ENCODE measurements at regions not wholly inside any gene's neighbourhood (a gene's known extent, or its start where the extent isn't known, plus 50 kb on each side); places are given as distances from the start of the nearest gene placed in this dataset.
"Not testable (repeated sequence)": the region's sequence is repeated elsewhere in the genome, so short reads cannot be mapped to it uniquely, and the experiment has no call there.

DNA sequence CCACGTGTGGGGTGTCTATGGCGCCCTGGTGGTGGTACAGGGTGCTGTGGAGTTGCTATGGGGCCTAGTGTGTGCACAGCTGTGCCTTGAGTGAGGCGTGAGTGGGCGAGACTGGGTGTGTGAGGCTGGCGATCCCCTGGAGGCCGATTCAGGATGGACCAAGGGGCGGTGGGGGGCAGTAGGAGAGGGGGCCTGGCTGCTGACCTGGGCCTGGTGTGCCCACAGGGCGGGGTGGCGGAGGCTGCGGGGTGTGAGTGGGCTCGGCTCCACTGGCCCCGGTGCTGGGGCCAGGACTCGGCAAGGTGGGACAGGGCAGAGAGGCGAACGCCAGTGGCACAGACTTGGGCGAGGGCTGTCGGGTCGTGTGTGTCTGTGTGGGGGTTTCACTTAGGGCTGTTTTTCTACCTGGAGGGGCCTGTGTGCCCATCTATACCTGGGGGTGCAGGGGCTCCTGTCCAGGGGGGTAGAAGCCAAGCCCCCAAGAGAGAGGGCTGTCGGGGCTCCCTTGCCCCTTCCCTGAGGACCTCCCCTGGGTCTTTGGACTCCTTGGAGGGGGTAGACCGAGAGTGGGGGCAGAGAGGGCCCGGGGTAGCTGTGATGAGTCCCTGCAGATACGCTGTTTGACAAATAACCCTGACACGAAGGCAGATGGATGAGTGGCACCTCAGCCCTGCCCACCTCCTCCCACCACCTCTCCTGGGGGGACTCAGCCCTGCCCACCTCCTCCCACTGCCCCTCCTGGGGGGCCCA is 194.6 kb downstream of the TMEM121 start:
- H3K9me3 Mint-ChIP-seq; H3K4me3 Mint-ChIP-seq (ENCODE audit: low read depth); DNase-seq (ENCODE audit: low spot score); intact Hi-C loops (cut with micrococcal nuclease); H3K27me3 Mint-ChIP-seq (ENCODE audit: low read depth); H3K4me1 Mint-ChIP-seq (ENCODE audit: low read depth); H3K27ac Mint-ChIP-seq; H3K36me3 Mint-ChIP-seq (ENCODE audit: low read depth): not testable (repeated sequence)

GRCh38 chr14:105721602-105721970 is 195.2 kb downstream of the TMEM121 start:
- intact Hi-C loops (cut with micrococcal nuclease); DNase-seq (ENCODE audit: low spot score): not testable (repeated sequence)

GRCh38 chr14:105721996-105722709 is 195.8 kb downstream of the TMEM121 start:
- H3K9me3 Mint-ChIP-seq; H3K27me3 Mint-ChIP-seq (ENCODE audit: low read depth); DNase-seq (ENCODE audit: low spot score); H3K4me1 Mint-ChIP-seq (ENCODE audit: low read depth); intact Hi-C loops (cut with micrococcal nuclease); H3K27ac Mint-ChIP-seq; H3K4me3 Mint-ChIP-seq (ENCODE audit: low read depth); H3K36me3 Mint-ChIP-seq (ENCODE audit: low read depth): not testable (repeated sequence)

More at GRCh38 chr14:105721602-105721970, 195.2 kb downstream of the TMEM121 start:
- not testable (repeated sequence) for H3K36me3 Mint-ChIP-seq (ENCODE audit: low read depth); H3K27me3 Mint-ChIP-seq (ENCODE audit: low read depth); H3K4me1 Mint-ChIP-seq (ENCODE audit: low read depth); H3K4me3 Mint-ChIP-seq (ENCODE audit: low read depth); H3K27ac Mint-ChIP-seq; H3K9me3 Mint-ChIP-seq

DNA sequence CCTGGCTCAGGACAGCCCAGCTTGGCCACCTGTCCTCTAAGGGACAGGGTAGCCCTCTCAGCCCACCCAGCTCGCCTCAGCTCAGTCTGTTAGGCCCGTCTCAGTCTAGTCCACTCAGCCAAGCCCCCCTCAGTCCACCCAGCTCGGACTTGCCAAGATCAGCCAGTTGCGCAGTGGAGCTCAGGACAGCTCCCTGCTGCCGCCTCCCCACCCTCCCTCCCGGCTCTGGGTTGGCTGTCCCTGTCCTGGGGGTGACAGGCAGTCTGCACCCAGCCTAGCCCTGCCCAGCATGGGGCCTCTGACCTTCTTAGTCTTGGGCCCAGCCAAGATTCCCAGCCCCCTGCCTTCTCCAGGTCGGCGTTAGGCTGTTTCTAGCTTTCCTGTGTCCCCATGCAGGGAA is 196.9 kb downstream of the TMEM121 start:
- DNase-seq (ENCODE audit: low spot score); H3K4me3 Mint-ChIP-seq (ENCODE audit: low read depth); H3K27me3 Mint-ChIP-seq (ENCODE audit: low read depth); H3K27ac Mint-ChIP-seq; H3K9me3 Mint-ChIP-seq; intact Hi-C loops (cut with micrococcal nuclease); H3K36me3 Mint-ChIP-seq (ENCODE audit: low read depth); H3K4me1 Mint-ChIP-seq (ENCODE audit: low read depth): not testable (repeated sequence)

DNA sequence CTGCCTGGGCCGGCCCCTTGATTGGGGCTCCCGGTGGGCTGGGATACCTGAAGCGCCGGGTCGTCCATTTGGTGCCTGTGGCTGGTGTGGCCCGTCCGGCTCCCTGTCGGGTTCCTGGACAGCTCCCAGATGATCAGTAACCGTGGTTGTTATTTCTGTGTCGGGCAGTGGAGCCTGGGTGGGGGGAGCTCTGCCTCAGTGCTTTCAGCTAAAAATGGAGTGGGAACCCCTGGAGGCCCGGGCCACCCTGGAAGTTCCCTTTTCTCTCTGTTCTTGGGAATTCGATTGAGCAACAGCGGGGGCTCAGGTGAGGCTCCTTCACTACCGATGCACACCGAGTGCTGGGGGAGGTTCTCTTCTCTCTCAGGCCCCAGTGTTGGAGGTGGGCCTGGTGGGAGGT is 197.4 kb downstream of the TMEM121 start:
- H3K36me3 Mint-ChIP-seq (ENCODE audit: low read depth); intact Hi-C loops (cut with micrococcal nuclease); H3K27ac Mint-ChIP-seq; H3K27me3 Mint-ChIP-seq (ENCODE audit: low read depth); DNase-seq (ENCODE audit: low spot score); H3K4me1 Mint-ChIP-seq (ENCODE audit: low read depth); H3K9me3 Mint-ChIP-seq; H3K4me3 Mint-ChIP-seq (ENCODE audit: low read depth): not testable (repeated sequence)

DNA sequence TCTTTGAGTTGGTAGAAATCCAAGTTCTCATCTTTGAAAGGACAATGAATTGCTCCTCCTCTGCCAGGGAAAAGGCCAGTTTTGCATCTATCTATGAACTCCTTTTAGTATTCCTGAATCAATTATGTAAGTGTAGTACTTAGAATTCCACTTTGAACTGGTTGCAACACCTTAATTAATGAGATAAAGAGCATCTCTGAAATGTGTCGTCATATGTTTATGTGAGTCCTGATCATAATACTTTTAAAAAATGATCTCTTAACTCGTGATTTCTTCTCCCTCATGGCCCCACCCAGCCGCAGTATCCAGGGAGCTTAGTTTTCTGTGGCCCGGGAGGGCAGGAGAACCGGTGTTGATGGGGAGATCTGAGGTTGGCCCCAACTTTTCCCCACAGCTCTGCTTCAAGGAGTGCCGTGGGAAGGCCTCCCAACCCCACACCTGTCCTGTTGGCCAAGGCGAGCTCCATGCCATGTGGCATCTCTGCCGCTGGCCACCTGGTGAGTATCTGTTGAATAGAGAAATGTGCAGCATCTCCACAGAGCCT is 203.5 kb downstream of the TMEM121 start:
- intact Hi-C loops (cut with micrococcal nuclease); H3K36me3 Mint-ChIP-seq (ENCODE audit: low read depth); H3K4me3 Mint-ChIP-seq (ENCODE audit: low read depth); H3K9me3 Mint-ChIP-seq; DNase-seq (ENCODE audit: low spot score); H3K4me1 Mint-ChIP-seq (ENCODE audit: low read depth); H3K27me3 Mint-ChIP-seq (ENCODE audit: low read depth); H3K27ac Mint-ChIP-seq: not testable (repeated sequence)

DNA sequence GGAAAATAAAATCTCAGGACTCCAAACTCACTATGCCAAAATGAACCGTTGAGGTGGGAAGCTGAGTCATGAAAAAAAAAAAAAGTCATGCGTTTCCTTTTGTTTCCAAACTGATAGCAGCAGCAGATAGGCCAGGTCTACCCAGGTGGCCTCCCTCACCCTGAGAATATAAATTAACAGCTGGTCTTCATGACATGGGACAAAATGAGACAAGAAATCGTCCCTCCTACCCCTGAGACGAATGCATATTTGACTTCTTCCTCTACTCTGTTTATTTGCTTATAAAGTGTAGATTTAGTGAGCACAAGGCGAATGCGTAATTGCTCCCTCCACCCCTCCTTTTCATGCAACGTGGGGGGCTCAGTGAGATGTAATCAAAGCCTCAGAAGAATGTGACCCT is 204.3 kb downstream of the TMEM121 start:
- H3K4me1 Mint-ChIP-seq (ENCODE audit: low read depth); DNase-seq (ENCODE audit: low spot score); H3K4me3 Mint-ChIP-seq (ENCODE audit: low read depth); H3K27ac Mint-ChIP-seq; intact Hi-C loops (cut with micrococcal nuclease); H3K9me3 Mint-ChIP-seq; H3K27me3 Mint-ChIP-seq (ENCODE audit: low read depth); H3K36me3 Mint-ChIP-seq (ENCODE audit: low read depth): not testable (repeated sequence)

GRCh38 chr14:105731221-105731985 is 205.0 kb downstream of the TMEM121 start:
- H3K4me3 Mint-ChIP-seq (ENCODE audit: low read depth); H3K27ac Mint-ChIP-seq; DNase-seq (ENCODE audit: low spot score); H3K4me1 Mint-ChIP-seq (ENCODE audit: low read depth); H3K36me3 Mint-ChIP-seq (ENCODE audit: low read depth); H3K27me3 Mint-ChIP-seq (ENCODE audit: low read depth); H3K9me3 Mint-ChIP-seq; intact Hi-C loops (cut with micrococcal nuclease): not testable (repeated sequence)

DNA sequence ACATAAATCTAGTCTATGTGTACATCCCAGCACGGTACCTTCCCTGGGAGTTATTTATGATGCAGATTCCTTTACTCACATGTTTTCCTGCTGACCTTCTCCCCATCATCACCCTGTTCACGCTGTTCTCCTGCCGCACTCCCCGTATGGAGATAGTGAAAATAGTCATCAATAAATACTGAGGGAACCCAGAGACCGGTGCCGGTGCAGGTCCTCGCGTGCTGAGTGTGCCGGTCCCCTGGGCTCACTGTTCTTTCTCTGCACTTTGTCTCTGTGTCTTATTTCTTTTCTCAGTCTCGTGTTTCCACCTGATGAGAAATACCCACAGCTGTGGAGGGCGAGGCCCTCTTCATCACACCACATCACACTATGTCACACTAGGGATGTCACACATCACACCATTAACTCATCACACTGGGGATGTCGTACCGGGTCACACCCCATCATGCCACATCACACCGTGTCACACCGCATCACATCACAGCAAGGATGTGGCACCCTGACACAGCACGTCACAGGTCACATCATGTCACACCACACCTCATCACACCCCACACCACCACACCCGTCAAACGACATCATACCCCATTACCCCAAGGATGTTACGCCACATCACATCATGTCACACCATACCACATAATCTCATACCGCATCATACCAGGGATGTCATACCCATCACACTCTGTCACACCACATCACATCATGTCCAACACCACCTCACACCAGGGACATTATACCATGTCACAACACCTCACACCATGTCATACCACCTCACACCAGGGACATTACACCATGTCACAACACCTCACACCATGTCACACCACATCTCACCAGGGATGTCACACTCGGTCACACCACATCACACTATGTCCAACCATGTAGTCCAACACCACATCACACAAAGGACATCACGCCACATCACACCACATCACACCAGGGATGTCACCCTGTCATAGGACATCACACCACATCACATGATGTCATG is 207.0 kb downstream of the TMEM121 start:
- Mint-ChIP-seq H3K27ac (no peak overlapping the region), H3K4me3 (ENCODE audit: low read depth) (no peak overlapping the region), H3K36me3 (ENCODE audit: low read depth) (no peaks in the 10 kb centered on the region)

GRCh38 chr14:105734241-105734640 is 207.9 kb downstream of the TMEM121 start:
- H3K27ac Mint-ChIP-seq; H3K4me3 Mint-ChIP-seq (ENCODE audit: low read depth); H3K4me1 Mint-ChIP-seq (ENCODE audit: low read depth); DNase-seq (ENCODE audit: low spot score); H3K27me3 Mint-ChIP-seq (ENCODE audit: low read depth); H3K9me3 Mint-ChIP-seq; intact Hi-C loops (cut with micrococcal nuclease); H3K36me3 Mint-ChIP-seq (ENCODE audit: low read depth): not testable (repeated sequence)

More for the DNA sequence above, 207.0 kb downstream of the TMEM121 start:
- Mint-ChIP-seq H3K9me3 (no peaks in the 10 kb centered on the region), H3K27me3 (ENCODE audit: low read depth) (peaks cover 6% of the 10 kb centered on the region), H3K4me1 (ENCODE audit: low read depth) (no peaks in the 10 kb centered on the region)
- DNase-seq (ENCODE audit: low spot score), result no peak
- intact Hi-C loops (cut with micrococcal nuclease), result no loop called here

DNA sequence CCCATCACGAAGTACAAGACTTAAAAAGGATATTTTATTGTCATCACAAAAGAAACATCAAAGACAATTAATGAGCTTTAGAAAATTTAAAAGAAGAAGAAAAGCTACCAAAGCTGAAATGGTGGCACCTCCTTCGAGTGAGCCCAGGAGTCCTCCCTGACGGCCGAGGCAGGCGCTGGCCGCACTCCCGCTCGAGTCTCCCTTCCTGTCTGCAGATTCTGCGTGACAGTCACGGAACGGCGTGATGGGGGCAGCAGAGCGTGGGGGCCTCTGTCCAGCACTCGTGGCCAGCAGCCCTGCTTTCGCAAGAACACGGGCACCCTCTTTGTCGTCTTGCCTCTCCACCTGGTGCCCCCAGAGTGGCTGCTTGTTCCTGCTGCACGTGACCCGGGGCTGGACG is 209.9 kb downstream of the TMEM121 start:
- H3K9me3 Mint-ChIP-seq; DNase-seq (ENCODE audit: low spot score); H3K4me3 Mint-ChIP-seq (ENCODE audit: low read depth); H3K27me3 Mint-ChIP-seq (ENCODE audit: low read depth); H3K27ac Mint-ChIP-seq; H3K4me1 Mint-ChIP-seq (ENCODE audit: low read depth); H3K36me3 Mint-ChIP-seq (ENCODE audit: low read depth); intact Hi-C loops (cut with micrococcal nuclease): not testable (repeated sequence)

All from activated T-helper 2 cell treated with anti-CD3 and anti-CD28 coated beads, Interferon-gamma antibody, Interleukin-2, Interleukin-4, amounts not matched to agents 10 μg/mL and 5 μg/mL and 100 μg/mL, durations not matched to agents 14 hours and 24 hours and 36 hours (primary cell).